BJ (cell line): ENCODE measurements at regions not wholly inside any gene's neighbourhood (a gene's known extent, or its start where the extent isn't known, plus 50 kb on each side); places are given as distances from the start of the nearest gene placed in this dataset.
"Not testable (repeated sequence)": the region's sequence is repeated elsewhere in the genome, so short reads cannot be mapped to it uniquely, and the experiment has no call there.

Experiments used
- CTCF ChIA-PET: fragments of 350-600 bp; formaldehyde crosslinking; extraction: SDS; loops from one replicate; lab custom pipeline; 2021; ENCODE audit warnings: antibody characterized with exemption, inconsistent platforms; lab: Yijun Ruan, JAX
- POLR2A ChIA-PET: fragments of 300-600 bp; sonication (Branson Sonifier 250); formaldehyde crosslinking; extraction: SDS; loops from one replicate; lab custom pipeline; 2021; ENCODE audit warnings: antibody characterized with exemption; lab: Charles Lee
- DNase-seq: peaks from one replicate; pipeline ENCODE4 v3.0.0-alpha.2; 2011; ENCODE audit warnings: low read depth
- H3K27me3 ChIP-seq: 2 replicates; pipeline ENCODE4 v1.6.0; 2011; ENCODE audit warnings: low read length; ENCODE audit not compliant: control insufficient read depth, insufficient read depth
- H3K36me3 ChIP-seq: 2 replicates; pipeline ENCODE4 v1.5.1; 2011; ENCODE audit warnings: low read length; ENCODE audit not compliant: control insufficient read depth, insufficient read depth
- H3K4me3 ChIP-seq: 2 replicates; pipeline ENCODE4 v1.5.1; 2011; ENCODE audit warnings: low read depth, mild to moderate bottlenecking, control low read depth, low read length
- TF ChIP-seq, protein P1 (sequence below): IDR thresholded peaks from 2 replicates; pipeline ENCODE4 v1.5.1; 2011; ENCODE audit warnings: low read depth, mild to moderate bottlenecking, control low read depth, inconsistent platforms, low read length, moderate library complexity; ENCODE audit not compliant: insufficient read depth

DNA sequence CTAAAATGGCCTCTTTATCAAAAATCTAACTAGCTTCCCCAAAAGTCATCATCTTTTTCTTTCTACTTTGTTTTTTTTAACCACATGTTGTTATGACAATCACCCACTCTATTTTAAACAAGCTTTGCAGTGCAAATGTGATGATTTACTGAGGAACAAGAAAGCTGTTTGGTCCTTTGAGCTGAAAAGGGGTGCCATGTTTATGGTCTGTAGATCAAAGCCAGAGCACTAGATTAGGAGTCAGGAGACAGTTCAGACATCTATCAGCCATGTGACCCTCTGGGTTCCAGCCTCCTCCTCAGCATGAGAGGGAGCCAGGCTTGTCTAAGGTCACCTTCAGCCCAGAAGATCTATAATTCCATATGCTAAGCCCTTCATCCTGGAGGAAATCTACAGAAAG lies 65.9 kb downstream of the RPL22L1 start:
- Histone ChIP-seq H3K4me3 (no peak overlapping the region), H3K36me3 (no peaks in the 10 kb centered on the region), H3K27me3 (no peaks in the 10 kb centered on the region)
- no peak for DNase-seq
- ChIA-PET POLR2A (no interaction called here), CTCF (interaction anchor here (1.2 to 3.0 kb wide), 4 partner anchors 8 to 390 kb away, joined by 3 to 22 read pairs (median 6); no protein-coding TSS in a partner anchor)
- TF ChIP-seq, protein P1, sequence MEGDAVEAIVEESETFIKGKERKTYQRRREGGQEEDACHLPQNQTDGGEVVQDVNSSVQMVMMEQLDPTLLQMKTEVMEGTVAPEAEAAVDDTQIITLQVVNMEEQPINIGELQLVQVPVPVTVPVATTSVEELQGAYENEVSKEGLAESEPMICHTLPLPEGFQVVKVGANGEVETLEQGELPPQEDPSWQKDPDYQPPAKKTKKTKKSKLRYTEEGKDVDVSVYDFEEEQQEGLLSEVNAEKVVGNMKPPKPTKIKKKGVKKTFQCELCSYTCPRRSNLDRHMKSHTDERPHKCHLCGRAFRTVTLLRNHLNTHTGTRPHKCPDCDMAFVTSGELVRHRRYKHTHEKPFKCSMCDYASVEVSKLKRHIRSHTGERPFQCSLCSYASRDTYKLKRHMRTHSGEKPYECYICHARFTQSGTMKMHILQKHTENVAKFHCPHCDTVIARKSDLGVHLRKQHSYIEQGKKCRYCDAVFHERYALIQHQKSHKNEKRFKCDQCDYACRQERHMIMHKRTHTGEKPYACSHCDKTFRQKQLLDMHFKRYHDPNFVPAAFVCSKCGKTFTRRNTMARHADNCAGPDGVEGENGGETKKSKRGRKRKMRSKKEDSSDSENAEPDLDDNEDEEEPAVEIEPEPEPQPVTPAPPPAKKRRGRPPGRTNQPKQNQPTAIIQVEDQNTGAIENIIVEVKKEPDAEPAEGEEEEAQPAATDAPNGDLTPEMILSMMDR = no peak

DNA sequence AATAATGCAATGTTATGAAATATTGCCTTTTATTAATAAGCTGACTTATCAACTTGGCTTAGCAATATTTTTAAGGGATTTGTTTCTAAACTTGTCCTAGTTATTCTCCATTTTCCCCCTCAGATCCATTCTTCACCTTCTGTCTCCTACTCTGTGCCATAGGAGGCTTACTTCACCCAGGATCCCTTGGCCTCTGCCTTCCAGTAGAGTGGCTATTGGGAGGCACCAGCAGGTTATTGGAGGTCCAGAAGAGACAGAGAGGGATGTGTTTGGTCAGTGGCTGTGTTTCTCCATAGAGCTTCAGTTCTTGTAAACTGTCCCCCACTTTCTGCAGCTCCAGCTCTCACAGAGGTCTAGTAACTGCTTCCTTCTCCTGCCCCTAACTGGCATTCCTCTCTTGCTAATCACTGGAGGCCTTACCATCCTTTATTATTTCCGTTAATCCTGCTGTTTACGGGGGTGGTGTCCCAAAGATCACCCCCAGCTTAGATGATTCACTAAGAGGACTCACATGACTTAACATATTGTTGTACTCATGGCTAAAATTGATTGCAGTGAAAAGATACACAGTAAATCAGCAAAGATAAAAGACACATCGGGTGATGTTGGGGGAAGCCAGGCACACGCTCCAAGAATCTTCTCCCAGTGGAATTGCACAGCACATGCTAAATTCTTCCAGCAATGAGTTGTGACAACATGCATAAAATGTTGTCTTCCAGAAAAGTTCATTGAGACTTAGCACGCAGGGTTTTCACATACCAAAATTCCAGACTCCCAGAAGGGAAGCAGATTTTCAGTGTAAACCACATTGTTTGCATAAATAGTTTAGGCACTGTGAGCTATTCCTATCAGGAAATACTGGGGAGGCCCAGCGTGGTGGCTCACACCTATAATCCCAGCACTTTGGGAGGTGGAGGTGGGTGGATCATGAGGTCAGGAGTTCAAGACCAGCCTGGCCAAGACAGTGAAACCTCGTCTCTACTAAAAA lies 67.5 kb downstream of the RPL22L1 start:
- H3K36me3 ChIP-seq = no peaks in the 10 kb centered on the region
- H3K27me3 ChIP-seq = no peaks in the 10 kb centered on the region
- ChIA-PET CTCF (interaction anchor here (0.6 to 3.0 kb wide), 9 partner anchors 10 to 439 kb away, joined by 3 to 22 read pairs (median 4); no protein-coding TSS in a partner anchor), POLR2A (interaction anchor here (0.8 to 1.0 kb wide), 3 partner anchors 9 to 327 kb away, joined by 3 to 5 read pairs (median 3); no protein-coding TSS in a partner anchor)
- TF ChIP-seq, protein P1 = no peak
- peak; percentile 97 for DNase-seq
- H3K4me3 ChIP-seq = no peak overlapping the region

DNA sequence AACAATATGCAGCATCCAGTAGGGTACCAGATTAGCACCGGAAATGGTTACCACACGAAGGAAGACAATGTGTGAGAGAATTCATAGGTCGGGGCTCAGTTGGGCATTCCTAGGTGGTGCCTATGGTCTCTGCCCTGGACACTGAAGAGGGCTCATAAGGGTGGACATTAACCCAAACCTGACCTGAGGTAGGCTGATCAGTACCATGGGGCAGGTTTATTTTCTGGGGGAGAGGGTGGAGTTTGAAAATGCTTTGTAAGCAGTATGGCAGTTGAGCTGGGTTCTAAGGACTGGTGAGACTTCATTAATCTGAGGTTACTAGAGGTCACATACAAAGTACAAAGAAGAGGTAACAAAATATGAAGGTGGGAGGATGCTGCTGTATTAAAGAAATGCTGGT lies 68.4 kb downstream of the RPL22L1 start:
- POLR2A ChIA-PET = no interaction called here
- CTCF ChIA-PET = interaction anchor here (0.6 to 3.0 kb wide), 5 partner anchors 11 to 438 kb away, joined by 4 to 22 read pairs (median 7); no protein-coding TSS in a partner anchor
- TF ChIP-seq, protein P1 = no peak

DNA sequence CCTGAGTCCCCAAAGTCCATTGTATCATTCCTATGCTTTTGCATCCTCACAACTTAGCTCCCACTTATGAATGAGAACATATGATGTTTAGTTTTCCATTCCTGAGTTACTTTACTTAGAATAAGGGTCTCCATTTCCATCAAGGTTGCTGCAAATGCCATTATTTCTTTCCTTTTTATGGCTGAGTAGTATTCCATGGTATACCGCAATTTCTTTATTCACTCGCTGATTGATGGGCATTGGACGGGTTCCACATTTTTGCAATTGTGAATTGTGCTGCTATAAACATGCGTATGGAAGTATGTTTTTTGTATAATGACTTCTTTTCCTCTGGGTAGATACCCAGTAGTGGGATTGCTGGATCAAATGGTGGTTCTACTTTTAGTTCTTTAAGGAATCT lies 69.7 kb downstream of the RPL22L1 start:
- H3K4me3 ChIP-seq, H3K27me3 ChIP-seq, H3K36me3 ChIP-seq, POLR2A ChIA-PET, DNase-seq: not testable (repeated sequence)
- CTCF ChIA-PET = interaction anchor here (0.9 to 2.0 kb wide), 3 partner anchors 9 to 386 kb away, joined by 3 to 10 read pairs (median 3); no protein-coding TSS in a partner anchor

More for the DNA sequence above, 68.4 kb downstream of the RPL22L1 start:
- Histone ChIP-seq H3K36me3 (no peaks in the 10 kb centered on the region), H3K27me3 (no peaks in the 10 kb centered on the region), H3K4me3 (no peak overlapping the region)
- DNase-seq = no peak

DNA sequence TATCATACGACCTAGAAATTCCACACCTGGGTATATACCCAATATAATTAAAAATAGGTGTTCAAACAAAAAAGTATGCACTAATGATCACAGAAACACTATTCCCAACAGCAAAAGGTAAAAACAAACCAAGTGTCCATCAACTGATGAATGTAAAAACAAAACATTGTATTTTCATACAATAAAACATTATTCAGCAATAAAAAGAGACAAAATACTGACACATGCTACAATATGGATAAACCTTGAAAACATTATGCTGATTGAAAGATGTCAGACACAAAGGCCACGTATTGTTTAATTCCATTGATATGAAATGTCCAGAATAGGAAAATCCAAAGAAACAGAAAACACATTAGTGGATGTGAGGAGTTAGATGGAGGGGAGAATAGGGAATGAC lies 71.0 kb downstream of the RPL22L1 start:
- Histone ChIP-seq H3K27me3 (no peaks in the 10 kb centered on the region), H3K36me3 (no peaks in the 10 kb centered on the region), H3K4me3 (no peak overlapping the region)
- CTCF ChIA-PET = interaction anchor here (1.1 to 2.0 kb wide), 2 partner anchors 12 to 385 kb away, joined by 3 to 10 read pairs; no protein-coding TSS in a partner anchor
- no peak for DNase-seq
- POLR2A ChIA-PET = no interaction called here
- TF ChIP-seq, protein P1 = no peak
